H1 (cell line): ENCODE measurements at regions not wholly inside any gene's neighbourhood (a gene's known extent, or its start where the extent isn't known, plus 50 kb on each side); places are given as distances from the start of the nearest gene placed in this dataset.

Experiments
- CTCF ChIA-PET: fragments of 300-600 bp; sonication (Branson Sonifier 250); formaldehyde crosslinking; loops from one replicate; lab custom pipeline; 2021; ENCODE audit not compliant: partially characterized antibody; lab: Charles Lee
- POLR2A ChIA-PET: fragments of 300-600 bp; sonication (Branson Sonifier 250); formaldehyde crosslinking; loops from one replicate; lab custom pipeline; 2021; ENCODE audit warnings: inconsistent platforms; ENCODE audit not compliant: partially characterized antibody; lab: Charles Lee
- DNase-seq, 2 experiments: peaks; one replicate each; pipeline versions ENCODE4 v3.0.0 to v3.0.0-alpha.2; 2010 to 2022; ENCODE audit warnings: low spot score in 2 of 2, low read depth in 1 of 2, mixed read lengths in 1 of 2
- FAIRE-seq: peaks from 2 replicates; lab custom pipeline; 2011; peaks lifted over from hg19 to GRCh38; lab: Jason Lieb, UNC
- H2AFZ ChIP-seq: 2 replicates; pipeline ENCODE4 v1.8.1; 2012; ENCODE audit warnings: low read length, inconsistent platforms
- H2AK5ac ChIP-seq: 2 replicates; pipeline ENCODE4 v1.6.1; 2013; ENCODE audit warnings: low read depth, low read length
- H2BK120ac ChIP-seq: replicated peaks from 2 replicates; pipeline ENCODE3; 2013; ENCODE audit warnings: low read depth, low read length, inconsistent platforms
- H2BK12ac ChIP-seq: 2 replicates; pipeline ENCODE4 v1.6.1; 2013; ENCODE audit warnings: low read depth, low read length
- H2BK15ac ChIP-seq: 2 replicates; pipeline ENCODE4 v1.6.1; 2013; ENCODE audit warnings: low read length
- H2BK20ac ChIP-seq: 2 replicates; pipeline ENCODE4 v1.6.1; 2013; ENCODE audit warnings: low read length
- H2BK5ac ChIP-seq: 2 replicates; pipeline ENCODE4 v1.6.1; 2013; ENCODE audit warnings: low read depth, low read length
- H3K14ac ChIP-seq: 2 replicates; pipeline ENCODE4 v1.6.1; 2013; ENCODE audit warnings: inconsistent platforms; ENCODE audit not compliant: insufficient read length
- H3K18ac ChIP-seq: 2 replicates; pipeline ENCODE4 v1.6.1; 2013; ENCODE audit warnings: low read length; ENCODE audit errors: extremely low read depth
- H3K23ac ChIP-seq: 2 replicates; pipeline ENCODE4 v1.6.1; 2013; ENCODE audit warnings: inconsistent platforms; ENCODE audit not compliant: insufficient read length
- H3K23me2 ChIP-seq: 2 replicates; pipeline ENCODE4 v1.6.1; 2013; ENCODE audit warnings: low read depth, low read length
- H3K27ac ChIP-seq: 2 replicates; pipeline ENCODE4 v1.6.1; 2011; ENCODE audit warnings: low read depth, low read length, inconsistent platforms
- H3K27me3 ChIP-seq, 4 experiments: replicated peaks in 1 of 4; 1 replicate in 1 of 4; 2 replicates in 3 of 4; pipeline versions ENCODE4 v1.6.1 to v1.8.1; 2011 to 2013; ENCODE audit warnings: low read length in 3 of 4, mild to moderate bottlenecking in 3 of 4, inconsistent platforms in 2 of 4, mixed read lengths in 2 of 4, moderate library complexity in 1 of 4; ENCODE audit not compliant: control insufficient read depth in 3 of 4, insufficient read depth in 3 of 4; ENCODE audit errors: extremely low read depth in 1 of 4
- H3K36me3 ChIP-seq, 4 experiments: 2 replicates each; pipeline versions ENCODE4 v1.6.1 to v1.8.1; 2011 to 2013; ENCODE audit warnings: mild to moderate bottlenecking in 4 of 4, low read length in 3 of 4, moderate library complexity in 2 of 4, control low read depth in 1 of 4, inconsistent platforms in 1 of 4; ENCODE audit not compliant: insufficient read depth in 4 of 4, control insufficient read depth in 2 of 4
- H3K4ac ChIP-seq: replicated peaks from 2 replicates; pipeline ENCODE3; 2013; ENCODE audit warnings: low read length, low read depth, mixed read lengths, inconsistent platforms; ENCODE audit not compliant: insufficient read length
- H3K4me1 ChIP-seq, 4 experiments: replicated peaks in 1 of 4; 1 replicate in 1 of 4; 2 replicates in 3 of 4; pipeline versions ENCODE4 v1.6.1 to v1.8.1; 2011 to 2013; ENCODE audit warnings: low read length in 3 of 4, inconsistent platforms in 2 of 4, mixed read lengths in 1 of 4; ENCODE audit not compliant: insufficient read depth in 4 of 4, control insufficient read depth in 3 of 4
- H3K4me2 ChIP-seq, 2 experiments: 2 replicates each; pipeline versions ENCODE4 v1.6.1 to v1.8.1; 2011 to 2013; ENCODE audit warnings: low read depth in 2 of 2, low read length in 2 of 2, control low read depth in 1 of 2, inconsistent platforms in 1 of 2, mild to moderate bottlenecking in 1 of 2; ENCODE audit not compliant: insufficient read depth in 1 of 2
- H3K4me3 ChIP-seq, 4 experiments: fragments of 200-600, 300-600 bp in 1 of 4; sonication (generic), shearing (Covaris generic), sonication (Bioruptor Twin) in 1 of 4; 2 replicates each; pipeline versions ENCODE4 v1.5.1 to v1.8.1; 2011 to 2016; ENCODE audit warnings: low read length in 4 of 4, low read depth in 3 of 4, control low read depth in 2 of 4, inconsistent platforms in 2 of 4, mild to moderate bottlenecking in 2 of 4, mixed read lengths in 1 of 4, moderate library complexity in 1 of 4; ENCODE audit not compliant: insufficient read depth in 2 of 4; ENCODE audit errors: extremely low read depth in 1 of 4
- H3K56ac ChIP-seq: replicated peaks from 2 replicates; pipeline ENCODE3; 2013; ENCODE audit warnings: low read depth, mild to moderate bottlenecking, mixed read lengths, low read length, inconsistent platforms; ENCODE audit not compliant: insufficient read length
- H3K79me1 ChIP-seq: 2 replicates; pipeline ENCODE4 v1.6.1; 2013; ENCODE audit warnings: low read depth, low read length, control low read depth
- H3K79me2 ChIP-seq, 2 experiments: 2 replicates each; pipeline versions ENCODE4 v1.6.1 to v1.8.1; 2012 to 2013; ENCODE audit warnings: low read length in 2 of 2, mild to moderate bottlenecking in 2 of 2, inconsistent platforms in 1 of 2; ENCODE audit not compliant: insufficient read depth in 2 of 2, control insufficient read depth in 1 of 2
- H3K9ac ChIP-seq, 4 experiments: replicated peaks in 1 of 4; 1 replicate in 1 of 4; 2 replicates in 3 of 4; pipeline versions ENCODE4 v1.6.1 to v1.8.1; 2011 to 2013; ENCODE audit warnings: low read depth in 3 of 4, low read length in 3 of 4, control low read depth in 2 of 4, mild to moderate bottlenecking in 2 of 4, moderate library complexity in 2 of 4, inconsistent platforms in 1 of 4; ENCODE audit errors: extremely low read depth in 1 of 4
- H3K9me3 ChIP-seq, 2 experiments: 2 replicates each; pipeline versions ENCODE4 v1.6.1 to v1.8.1; 2012 to 2013; ENCODE audit warnings: mild to moderate bottlenecking in 2 of 2, moderate library complexity in 2 of 2, control low read depth in 1 of 2, inconsistent platforms in 1 of 2, low read depth in 1 of 2, low read length in 1 of 2, mixed read lengths in 1 of 2; ENCODE audit not compliant: insufficient read depth in 2 of 2
- H4K20me1 ChIP-seq, 2 experiments: replicated peaks in 1 of 2; 2 replicates each; pipeline versions ENCODE3 to v1.8.1; 2011 to 2013; ENCODE audit warnings: inconsistent platforms in 2 of 2, low read length in 2 of 2, mild to moderate bottlenecking in 1 of 2; ENCODE audit not compliant: insufficient read depth in 2 of 2, control insufficient read depth in 1 of 2
- H4K5ac ChIP-seq: 2 replicates; pipeline ENCODE4 v1.6.1; 2013; ENCODE audit warnings: low read length, low read depth, mixed read lengths, inconsistent platforms; ENCODE audit not compliant: insufficient read length
- H4K8ac ChIP-seq: 2 replicates; pipeline ENCODE4 v1.8.0; 2013; ENCODE audit warnings: mild to moderate bottlenecking, moderate library complexity, low read length, inconsistent platforms; ENCODE audit not compliant: insufficient read depth; ENCODE audit errors: extremely low read depth
- H4K91ac ChIP-seq: replicated peaks from 2 replicates; pipeline ENCODE3; 2013; ENCODE audit warnings: low read length, mixed read lengths, inconsistent platforms; ENCODE audit not compliant: insufficient read length
- ASH2L ChIP-seq: fragments of 200-600, 300-600 bp; sonication (generic); IDR thresholded peaks from one replicate; pipeline ENCODE4 v1.7.1; 2017; ENCODE audit warnings: low read length
- ATF2 ChIP-seq: IDR thresholded peaks from 2 replicates; pipeline ENCODE4 v1.6.1; 2012; ENCODE audit warnings: low read length, inconsistent platforms
- BCL11A ChIP-seq, 2 experiments: IDR thresholded peaks; one replicate each; pipeline ENCODE4 v1.6.1; 2011; ENCODE audit warnings: low read depth in 2 of 2, low read length in 2 of 2, mild to moderate bottlenecking in 2 of 2
- BRCA1 ChIP-seq: IDR thresholded peaks from 2 replicates; pipeline ENCODE4 v1.6.1; 2012; ENCODE audit warnings: low read depth, low read length, improper control_type of control experiment
- CBX5 ChIP-seq: fragments of 300-800, 300-1000 bp; sonication (generic); IDR thresholded peaks from 2 replicates; pipeline ENCODE4 v1.7.1; 2016; ENCODE audit warnings: antibody characterized with exemption, low read length, low read depth
- CEBPB ChIP-seq: IDR thresholded peaks from 2 replicates; pipeline ENCODE4 v1.6.1; 2012; ENCODE audit warnings: low read depth, low read length
- CREB1 ChIP-seq: IDR thresholded peaks from 2 replicates; pipeline ENCODE4 v1.6.1; 2012; ENCODE audit warnings: inconsistent platforms
- CTBP2 ChIP-seq: IDR thresholded peaks from 2 replicates; pipeline ENCODE4 v1.7.0; 2011; ENCODE audit warnings: borderline replicate concordance, mild to moderate bottlenecking, moderate library complexity, mixed read lengths, low read length; ENCODE audit not compliant: insufficient read depth, insufficient read length
- EZH2 ChIP-seq: fragments of 200-600 bp; sonication (generic); IDR thresholded peaks from 2 replicates; pipeline ENCODE4 v1.7.1; 2012; ENCODE audit warnings: low read depth, mild to moderate bottlenecking, moderate library complexity, low read length, inconsistent platforms; ENCODE audit not compliant: severe bottlenecking
- SAP30 ChIP-seq: fragments of 300-600 bp; sonication (generic); IDR thresholded peaks from 2 replicates; pipeline ENCODE4 v1.7.1; 2012; ENCODE audit warnings: low read length, moderate library complexity, mild to moderate bottlenecking, inconsistent platforms; ENCODE audit not compliant: insufficient read depth, insufficient replicate concordance
- SP1 ChIP-seq: IDR thresholded peaks from 2 replicates; pipeline ENCODE4 v1.6.1; 2011; ENCODE audit warnings: low read depth, low read length
- TCF12 ChIP-seq: IDR thresholded peaks from 2 replicates; pipeline ENCODE4 v1.6.1; 2011; ENCODE audit warnings: low read depth, mild to moderate bottlenecking, low read length
- ZNF274 ChIP-seq: IDR thresholded peaks from 2 replicates; pipeline ENCODE4 v1.7.0; 2012; ENCODE audit warnings: low read length, borderline replicate concordance; ENCODE audit errors: extremely low read depth
- WGBS, 2 experiments: shearing (Covaris generic) in 1 of 2; methylation state at CpG; one replicate each; pipeline versions ENCODE4 v1.1.6 to v1.1.7; 2013 to 2015; ENCODE audit warnings: low lambda C conversion rate in 2 of 2, mixed read lengths in 2 of 2, inconsistent platforms in 1 of 2, low coverage in 1 of 2, missing lambda C conversion rate in 1 of 2; ENCODE audit not compliant: insufficient replicate concordance in 2 of 2, insufficient coverage in 1 of 2, insufficient read length in 1 of 2; ENCODE audit errors: extremely low coverage in 1 of 2, missing lambda C conversion rate in 1 of 2; 5-methylcytosine and 5-hydroxymethylcytosine counted together

- Histone ChIP-seq H4K20me1 (no peaks in the 10 kb centered on the region), H4K5ac (no peak overlapping the region), H2AK5ac (no peak overlapping the region), H3K4me2 (no peak overlapping the region)
- no peak for TF ChIP-seq BCL11A (IDR thresholded peaks at IDR 0.05; ENCODE audit: low read depth in 2 of 2, low read length in 2 of 2)
- TF ChIP-seq ASH2L, result no peak
- no peak for TF ChIP-seq SAP30
- no peak for TF ChIP-seq ZNF274
- no peak for TF ChIP-seq TCF12
- TF ChIP-seq CREB1, result no peak
- TF ChIP-seq CBX5, result no peak
- TF ChIP-seq SP1, result no peak
- TF ChIP-seq CTBP2, result no peak
- TF ChIP-seq EZH2, result no peak
- TF ChIP-seq CEBPB, result no peak
- TF ChIP-seq BRCA1, result no peak
- TF ChIP-seq ATF2, result no peak
- TF ChIP-seq, all 59 proteins: peak for 0
- Histone ChIP-seq H3K56ac (no peak overlapping the region), H2AFZ (no peak overlapping the region), H3K4me1 (peaks cover 0 to 3% (median 0%) of the 10 kb centered on the region in 4 experiments; a peak in 1 of 7 replicates), H2BK120ac (no peak overlapping the region), H3K36me3 (no peaks in the 10 kb centered on the region), H3K18ac (no peak overlapping the region), H2BK12ac (no peak overlapping the region), H3K23me2 (no peaks in the 10 kb centered on the region), H3K4ac (no peak overlapping the region), H2BK15ac (no peak overlapping the region), H3K9me3 (no peaks in the 10 kb centered on the region), H4K8ac (no peak overlapping the region), H3K79me2 (no peaks in the 10 kb centered on the region), H3K27me3 (no peaks in the 10 kb centered on the region), H2BK20ac (no peak overlapping the region), H3K14ac (no peak overlapping the region), H4K91ac (no peak overlapping the region), H3K27ac (no peak overlapping the region), H3K9ac (no peak overlapping the region), H3K79me1 (no peaks in the 10 kb centered on the region), H3K4me3 (no peak overlapping the region), H3K23ac (no peak overlapping the region), H2BK5ac (no peak overlapping the region)
- FAIRE-seq (no peak), DNase-seq (no peak)
- ChIA-PET CTCF (interaction anchor here (0.8 to 1.4 kb wide), 2 partner anchors 9 to 91 kb away, joined by 3 to 6 read pairs; no protein-coding TSS in a partner anchor), POLR2A (no interaction called here)
- WGBS, 2 experiments, result 73% methylated on average over 6 of the region's 6 CpGs; no CpG with 5 or more reads in 1 of the 2 experiments
Measured at GRCh38 chr10:30115626-30115940, 56.2 kb upstream of the JCAD start.
